OCI-LY3 (cell line): ENCODE measurements at regions not wholly inside any gene's neighbourhood (a gene's known extent, or its start where the extent isn't known, plus 50 kb on each side); places are given as distances from the start of the nearest gene placed in this dataset.

ENCODE experiments used
- H2AFZ ChIP-seq: fragments of 200-600, 300-600 bp; shearing (Covaris generic); 2 replicates; pipeline ENCODE4 v1.6.0; 2014; ENCODE audit warnings: antibody characterized with exemption, low read depth, low read length
- H3K27ac ChIP-seq: fragments of 200-600, 300-600 bp; sonication (generic); 2 replicates; pipeline ENCODE4 v1.5.1; 2014; ENCODE audit warnings: mild to moderate bottlenecking, low read length, moderate library complexity, mixed read lengths
- H3K27me3 ChIP-seq: fragments of 200-600, 300-600 bp; sonication (generic); 2 replicates; pipeline ENCODE4 v1.6.1; 2014; ENCODE audit warnings: low read depth, low read length, mixed read lengths
- H3K36me3 ChIP-seq: fragments of 200-600, 300-600 bp; sonication (generic); replicated peaks from 2 replicates; pipeline ENCODE3; 2014; ENCODE audit warnings: low read depth, low read length, mixed read lengths
- H3K4me1 ChIP-seq: fragments of 300-600, 200-600 bp; sonication (generic); 2 replicates; pipeline ENCODE4 v1.6.1; 2014; ENCODE audit warnings: low read length, mixed read lengths
- H3K4me2 ChIP-seq: fragments of 200-600, 300-600 bp; sonication (generic); 2 replicates; pipeline ENCODE4 v1.6.1; 2014; ENCODE audit warnings: low read length, mixed read lengths
- H3K4me3 ChIP-seq: fragments of 300-600, 200-600 bp; sonication (generic); 2 replicates; pipeline ENCODE4 v1.5.1; 2014; ENCODE audit warnings: antibody characterized with exemption, mild to moderate bottlenecking, low read length, moderate library complexity
- H3K79me2 ChIP-seq: fragments of 300-600, 200-600 bp; shearing (Covaris generic); 2 replicates; pipeline ENCODE4 v1.6.1; 2014; ENCODE audit warnings: mild to moderate bottlenecking, low read length, mixed read lengths
- H3K9ac ChIP-seq: fragments of 300-600, 200-600 bp; shearing (Covaris generic); 2 replicates; pipeline ENCODE4 v1.6.0; 2014; ENCODE audit warnings: mild to moderate bottlenecking, low read length, moderate library complexity
- H3K9me3 ChIP-seq: fragments of 200-600, 300-600 bp; shearing (Covaris generic); 2 replicates; pipeline ENCODE4 v1.6.1; 2014; ENCODE audit warnings: low read length, mixed read lengths; ENCODE audit not compliant: insufficient read depth
- H4K20me1 ChIP-seq: fragments of 200-600, 300-600 bp; sonication (generic); 2 replicates; pipeline ENCODE4 v1.6.1; 2016; ENCODE audit warnings: low read length, mixed read lengths; ENCODE audit not compliant: insufficient read depth
- EZH2phosphoT487 ChIP-seq: fragments of 200-600 bp; shearing (Covaris generic); IDR thresholded peaks from 2 replicates; pipeline ENCODE4 v1.6.1; 2018; ENCODE audit warnings: antibody characterized with exemption, mixed run types, low read depth
- TF ChIP-seq, protein P1 (sequence below): fragments of 200-600, 300-600 bp; sonication (generic); IDR thresholded peaks from 2 replicates; pipeline ENCODE4 v1.5.1; 2014; ENCODE audit warnings: antibody characterized with exemption, low read length, low read depth

DNA sequence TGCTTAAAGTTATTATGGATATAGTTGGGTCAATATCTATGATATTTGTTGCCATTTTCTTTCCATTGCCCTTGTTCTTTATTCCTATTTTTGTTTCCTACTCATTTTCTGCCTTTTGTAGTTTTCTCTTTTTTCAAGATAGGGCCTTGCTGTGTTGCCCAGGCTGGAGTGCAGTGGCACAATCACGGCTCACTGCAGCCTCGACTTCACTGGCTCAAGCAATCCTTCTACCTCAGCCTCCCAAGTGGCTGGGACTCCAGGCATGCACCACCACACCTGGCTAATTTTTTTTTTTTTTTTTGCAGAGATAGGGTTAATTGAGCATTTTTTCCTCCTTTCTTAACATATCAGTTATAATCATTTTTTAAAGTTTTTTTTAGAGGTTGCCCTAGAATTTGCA, 92.7 kb downstream of the TOMM20 start:
- TF ChIP-seq, protein P1, sequence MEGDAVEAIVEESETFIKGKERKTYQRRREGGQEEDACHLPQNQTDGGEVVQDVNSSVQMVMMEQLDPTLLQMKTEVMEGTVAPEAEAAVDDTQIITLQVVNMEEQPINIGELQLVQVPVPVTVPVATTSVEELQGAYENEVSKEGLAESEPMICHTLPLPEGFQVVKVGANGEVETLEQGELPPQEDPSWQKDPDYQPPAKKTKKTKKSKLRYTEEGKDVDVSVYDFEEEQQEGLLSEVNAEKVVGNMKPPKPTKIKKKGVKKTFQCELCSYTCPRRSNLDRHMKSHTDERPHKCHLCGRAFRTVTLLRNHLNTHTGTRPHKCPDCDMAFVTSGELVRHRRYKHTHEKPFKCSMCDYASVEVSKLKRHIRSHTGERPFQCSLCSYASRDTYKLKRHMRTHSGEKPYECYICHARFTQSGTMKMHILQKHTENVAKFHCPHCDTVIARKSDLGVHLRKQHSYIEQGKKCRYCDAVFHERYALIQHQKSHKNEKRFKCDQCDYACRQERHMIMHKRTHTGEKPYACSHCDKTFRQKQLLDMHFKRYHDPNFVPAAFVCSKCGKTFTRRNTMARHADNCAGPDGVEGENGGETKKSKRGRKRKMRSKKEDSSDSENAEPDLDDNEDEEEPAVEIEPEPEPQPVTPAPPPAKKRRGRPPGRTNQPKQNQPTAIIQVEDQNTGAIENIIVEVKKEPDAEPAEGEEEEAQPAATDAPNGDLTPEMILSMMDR, result no peak
- no peak for TF ChIP-seq EZH2phosphoT487
- Histone ChIP-seq H3K4me1 (peaks cover 28% of the 10 kb centered on the region), H3K4me2 (no peak overlapping the region), H3K4me3 (no peak overlapping the region), H3K27me3 (no peaks in the 10 kb centered on the region), H2AFZ (no peak overlapping the region), H3K9me3 (no peaks in the 10 kb centered on the region; the same call in 1 of the 2 replicates), H4K20me1 (no peaks in the 10 kb centered on the region), H3K27ac (no peak overlapping the region), H3K9ac (no peak overlapping the region), H3K79me2 (no peaks in the 10 kb centered on the region), H3K36me3 (no peaks in the 10 kb centered on the region)

DNA sequence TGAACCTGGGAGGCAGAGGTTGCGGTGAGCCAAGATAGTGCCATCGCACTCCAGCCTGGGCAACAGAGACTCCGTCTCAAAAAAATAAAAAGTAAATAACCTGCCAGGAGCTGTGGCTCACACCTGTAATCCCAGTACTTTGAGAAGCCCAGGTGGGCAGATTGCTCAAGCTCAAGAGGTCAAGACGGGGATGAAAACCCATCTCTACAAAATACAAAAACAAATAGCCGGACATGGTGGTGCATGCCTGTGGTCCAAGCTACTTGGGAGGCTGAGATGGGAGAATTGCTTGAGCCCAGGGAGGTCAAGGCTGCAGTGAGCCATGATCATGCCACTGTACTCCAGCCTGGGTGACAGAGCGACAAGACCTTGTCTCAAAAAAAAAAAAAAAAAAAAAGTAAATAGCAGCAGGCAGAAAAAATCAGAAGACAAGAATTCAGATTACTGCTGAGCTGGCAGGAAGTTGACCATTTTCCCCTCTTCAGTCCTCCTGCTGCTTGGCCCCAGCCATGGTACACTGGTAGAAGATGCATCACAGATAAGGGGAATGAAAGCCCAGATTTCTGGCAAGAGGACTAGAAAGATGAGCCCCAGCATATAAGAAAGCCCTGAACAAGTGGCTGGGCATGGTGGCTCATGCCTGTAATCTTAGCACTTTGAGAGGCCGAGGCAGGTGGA, 97.6 kb downstream of the TOMM20 start:
- no peak overlapping the region for H3K4me2 ChIP-seq
- H3K27ac ChIP-seq, result no peak overlapping the region
- no peak overlapping the region for H2AFZ ChIP-seq
- peaks cover 26% of the 10 kb centered on the region for H3K4me1 ChIP-seq
- H3K36me3 ChIP-seq, result no peaks in the 10 kb centered on the region
- no peaks in the 10 kb centered on the region for H3K27me3 ChIP-seq
- no peak overlapping the region for H3K4me3 ChIP-seq
- no peak overlapping the region for H3K9ac ChIP-seq
- H3K9me3 ChIP-seq, result no peaks in the 10 kb centered on the region
- no peak for TF ChIP-seq EZH2phosphoT487
- TF ChIP-seq, protein P1, result no peak
- H4K20me1 ChIP-seq, result no peaks in the 10 kb centered on the region
- no peaks in the 10 kb centered on the region for H3K79me2 ChIP-seq

DNA sequence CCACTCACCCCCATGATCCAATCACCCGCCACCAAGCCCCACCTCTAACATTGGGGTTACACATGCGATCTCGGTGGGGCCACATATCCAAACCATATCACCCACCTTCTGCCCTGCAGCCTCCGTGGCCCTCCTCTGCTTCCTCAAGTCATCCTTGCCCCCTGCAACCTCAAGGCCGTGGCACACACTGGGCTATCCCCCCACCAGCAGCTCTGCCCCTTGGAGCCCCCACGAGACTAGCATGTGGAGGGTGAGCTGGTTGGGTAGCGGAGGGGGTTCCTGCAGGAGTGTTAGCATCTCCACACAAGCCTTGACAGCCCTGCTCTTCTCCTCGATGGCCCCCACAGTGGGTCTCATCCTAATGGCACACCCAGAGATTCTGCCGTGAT, 100.8 kb downstream of the TOMM20 start:
- H2AFZ ChIP-seq, result no peak overlapping the region
- H3K36me3 ChIP-seq, result no peaks in the 10 kb centered on the region
- no peak overlapping the region for H3K9ac ChIP-seq
- peaks cover 25% of the 10 kb centered on the region for H3K4me1 ChIP-seq
- no peaks in the 10 kb centered on the region for H3K79me2 ChIP-seq
- H3K4me2 ChIP-seq, result no peak overlapping the region
- TF ChIP-seq EZH2phosphoT487, result no peak
- TF ChIP-seq, protein P1, result no peak
- no peak overlapping the region for H3K27ac ChIP-seq
- no peaks in the 10 kb centered on the region for H3K9me3 ChIP-seq
- no peaks in the 10 kb centered on the region for H4K20me1 ChIP-seq
- H3K27me3 ChIP-seq, result no peaks in the 10 kb centered on the region
- H3K4me3 ChIP-seq, result no peak overlapping the region

DNA sequence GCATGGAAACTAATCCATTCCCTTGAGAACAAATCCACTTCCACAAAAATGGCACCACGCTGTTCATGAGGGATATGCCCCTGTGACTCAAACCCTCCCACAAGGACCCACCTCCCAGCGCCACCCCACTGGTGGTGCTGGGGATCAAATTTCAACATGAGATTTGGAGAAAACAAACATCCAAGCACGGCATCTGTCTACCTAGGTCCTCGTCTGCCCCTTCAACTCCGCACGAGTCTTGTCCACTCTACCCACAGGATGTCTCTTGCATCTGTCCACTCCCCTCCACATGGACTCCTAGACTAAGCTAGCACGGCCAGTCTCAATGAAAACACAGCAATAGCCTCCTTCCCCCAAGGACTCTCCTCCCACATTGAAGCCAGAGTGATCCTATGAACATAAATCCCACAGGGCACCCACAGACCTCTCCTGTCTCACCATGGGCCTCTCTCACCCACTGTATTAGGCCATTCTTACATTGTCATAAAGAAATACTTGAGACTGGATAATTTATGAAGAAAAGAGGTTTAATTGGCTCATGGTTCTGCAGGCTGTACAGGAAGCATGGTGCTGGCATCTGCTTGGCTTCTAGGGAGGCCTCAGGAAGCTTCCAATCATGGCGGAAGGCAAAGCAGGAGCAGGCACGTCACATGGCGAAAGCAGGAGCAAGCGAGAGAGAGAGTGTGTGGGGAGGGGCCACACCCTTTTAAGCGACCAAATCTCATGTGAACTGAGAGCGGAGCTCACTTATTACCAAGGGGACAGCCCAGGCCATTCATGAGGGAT, 101.4 kb downstream of the TOMM20 start:
- H3K9ac ChIP-seq, result no peak overlapping the region
- H3K36me3 ChIP-seq, result no peaks in the 10 kb centered on the region
- H3K9me3 ChIP-seq, result no peaks in the 10 kb centered on the region
- no peak overlapping the region for H3K27ac ChIP-seq
- no peak for TF ChIP-seq EZH2phosphoT487
- TF ChIP-seq, protein P1, result no peak
- H3K4me2 ChIP-seq, result no peak overlapping the region
- H2AFZ ChIP-seq, result no peak overlapping the region
- no peaks in the 10 kb centered on the region for H3K27me3 ChIP-seq
- no peaks in the 10 kb centered on the region for H4K20me1 ChIP-seq
- H3K4me3 ChIP-seq, result no peak overlapping the region
- peaks cover 31% of the 10 kb centered on the region for H3K4me1 ChIP-seq
- no peaks in the 10 kb centered on the region for H3K79me2 ChIP-seq
